Stomach (tissue), 8 donors: ENCODE measurements at regions not wholly inside any gene's neighbourhood (a gene's known extent, or its start where the extent isn't known, plus 50 kb on each side); places are given as distances from the start of the nearest gene placed in this dataset.
A peak's percentile ranks its signal among the peaks of the same experiment; 100 is the strongest.

Source experiments
- DNase-seq, 2 donors: peaks; one replicate each; pipeline versions ENCODE4 v3.0.0 to v3.0.0-alpha.2; 2013 to 2019
- H3K27ac ChIP-seq, 5 donors: fragments of 200-600 bp in 4 of 5; sonication (generic) in 4 of 5; one replicate each; pipeline ENCODE4 v1.5.1; 2013 to 2019; ENCODE audit warnings: mild to moderate bottlenecking in 1 of 5, moderate library complexity in 1 of 5
- H3K27me3 ChIP-seq, 3 donors: fragments of 200-600 bp; sonication (generic); one replicate each; pipeline ENCODE4 v1.5.1; 2017 to 2019; ENCODE audit warnings: mixed run types in 1 of 3
- H3K36me3 ChIP-seq, 4 donors: fragments of 200-600 bp; sonication (generic); 1 replicate in 3 of 4; 2 replicates in 1 of 4; pipeline ENCODE4 v1.5.1; 2016 to 2019
- H3K4me1 ChIP-seq, 4 donors: fragments of 200-600 bp; sonication (generic); one replicate each; pipeline ENCODE4 v1.5.1; 2016 to 2019
- H3K4me3 ChIP-seq, 4 donors: fragments of 200-600 bp; sonication (generic) in 3 of 4; one replicate each; pipeline ENCODE4 v1.5.1; 2016 to 2019; ENCODE audit warnings: mild to moderate bottlenecking in 1 of 4
- H3K9me3 ChIP-seq, 4 donors: fragments of 200-600 bp; sonication (generic); one replicate each; pipeline ENCODE4 v1.5.1; 2016 to 2019
- EP300 ChIP-seq: sonication (generic); formaldehyde crosslinking; IDR thresholded peaks from one replicate; pipeline ENCODE4 v1.6.1; 2017; ENCODE audit warnings: antibody characterized with exemption
- POLR2A ChIP-seq, 4 donors: fragments of 450-650 bp; IDR thresholded peaks; one replicate each; pipeline ENCODE4 v1.6.1; 2016; ENCODE audit warnings: antibody characterized with exemption in 4 of 4, control low read depth in 2 of 4, mild to moderate bottlenecking in 1 of 4, moderate library complexity in 1 of 4
- POLR2AphosphoS5 ChIP-seq, 3 donors: sonication (generic); formaldehyde crosslinking; IDR thresholded peaks; one replicate each; pipeline ENCODE4 v1.6.1; 2016; ENCODE audit warnings: antibody characterized with exemption in 3 of 3
- WGBS, 5 donors: extraction: QIAGEN DNeasy Blood & Tissue Kit in 3 of 5; methylation state at CpG; one replicate each; pipeline versions ENCODE4 v1.1.5 to v1.1.7; 2013 to 2018; 5-methylcytosine and 5-hydroxymethylcytosine counted together
- intact Hi-C: fragments of 100-400 bp; cut with DNase I; formaldehyde crosslinking; loops from one replicate; pipeline ENCODE4 v1.15.1; 2023; ENCODE audit warnings: low total_unique reads
- TF ChIP-seq, protein P1 (sequence below), 7 experiments: fragments of 450-650 bp in 4 of 7; fragments of 200-600 bp in 3 of 7; sonication (generic) in 3 of 7; IDR thresholded peaks; one replicate each; pipeline ENCODE4 v1.5.1; 2016 to 2019; ENCODE audit warnings: antibody characterized with exemption in 7 of 7, control low read depth in 2 of 7, mild to moderate bottlenecking in 1 of 7
- donor health status: healthy with polysubstance abuse.
- donor health status: Bipolar disorder and iron deficiency.
- donor health status: healthy.

- H3K27ac ChIP-seq = no peak overlapping the region
- no peaks in the 10 kb centered on the region for H3K4me1 ChIP-seq
- H3K36me3 ChIP-seq = no peaks in the 10 kb centered on the region
- intact Hi-C loops = no loop called here
- TF ChIP-seq POLR2AphosphoS5 (IDR thresholded peaks at IDR 0.05) (no peak), EP300 (no peak), POLR2A (IDR thresholded peaks at IDR 0.05) (no peak)
- TF ChIP-seq, protein P1, sequence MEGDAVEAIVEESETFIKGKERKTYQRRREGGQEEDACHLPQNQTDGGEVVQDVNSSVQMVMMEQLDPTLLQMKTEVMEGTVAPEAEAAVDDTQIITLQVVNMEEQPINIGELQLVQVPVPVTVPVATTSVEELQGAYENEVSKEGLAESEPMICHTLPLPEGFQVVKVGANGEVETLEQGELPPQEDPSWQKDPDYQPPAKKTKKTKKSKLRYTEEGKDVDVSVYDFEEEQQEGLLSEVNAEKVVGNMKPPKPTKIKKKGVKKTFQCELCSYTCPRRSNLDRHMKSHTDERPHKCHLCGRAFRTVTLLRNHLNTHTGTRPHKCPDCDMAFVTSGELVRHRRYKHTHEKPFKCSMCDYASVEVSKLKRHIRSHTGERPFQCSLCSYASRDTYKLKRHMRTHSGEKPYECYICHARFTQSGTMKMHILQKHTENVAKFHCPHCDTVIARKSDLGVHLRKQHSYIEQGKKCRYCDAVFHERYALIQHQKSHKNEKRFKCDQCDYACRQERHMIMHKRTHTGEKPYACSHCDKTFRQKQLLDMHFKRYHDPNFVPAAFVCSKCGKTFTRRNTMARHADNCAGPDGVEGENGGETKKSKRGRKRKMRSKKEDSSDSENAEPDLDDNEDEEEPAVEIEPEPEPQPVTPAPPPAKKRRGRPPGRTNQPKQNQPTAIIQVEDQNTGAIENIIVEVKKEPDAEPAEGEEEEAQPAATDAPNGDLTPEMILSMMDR (IDR thresholded peaks at IDR 0.05) = no peak
- H3K4me3 ChIP-seq = no peak overlapping the region
- H3K27me3 ChIP-seq = peaks cover 0 to 12% (median 0%) of the 10 kb centered on the region in 3 donors
- H3K9me3 ChIP-seq = peaks cover 0 to 19% (median 5%) of the 10 kb centered on the region in 4 donors
- 49 to 70% (median 65%) methylated on average over 3 of the region's 3 CpGs for WGBS, 5 donors
- no peak for DNase-seq
These were observed 343.0 kb downstream of the TCERG1L start for GRCh38 chr10:130968511-130968910.

DNA sequence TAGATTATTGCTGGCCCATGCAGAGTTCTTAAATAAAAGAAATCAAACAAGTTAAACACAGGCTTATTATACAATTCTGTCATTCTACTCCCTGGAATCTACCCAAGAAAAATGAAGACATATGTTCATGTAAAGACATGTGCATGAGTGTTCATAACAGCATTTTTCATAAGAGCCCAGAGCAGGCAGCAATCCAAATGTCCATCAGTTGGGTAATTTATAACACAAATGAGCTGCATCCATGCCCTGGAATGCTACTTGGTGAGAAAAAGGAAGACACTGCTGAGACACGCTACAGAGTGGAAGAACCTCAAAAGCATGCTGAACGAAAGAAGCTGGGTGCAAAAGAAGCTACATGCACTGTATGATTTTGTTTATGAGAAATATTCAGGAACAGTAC is 342.6 kb downstream of the TCERG1L start:
- intact Hi-C loops = no loop called here
- no peak overlapping the region for H3K4me3 ChIP-seq
- H3K36me3 ChIP-seq = no peaks in the 10 kb centered on the region
- DNase-seq = peak in 1 of 2 donors; percentile 14
- peaks cover 0 to 20% (median 5%) of the 10 kb centered on the region in 4 donors for H3K9me3 ChIP-seq
- H3K27me3 ChIP-seq = peaks cover 0 to 12% (median 0%) of the 10 kb centered on the region in 3 donors
- TF ChIP-seq POLR2AphosphoS5 (IDR thresholded peaks at IDR 0.05) (no peak), POLR2A (IDR thresholded peaks at IDR 0.05) (no peak), EP300 (no peak)
- TF ChIP-seq, protein P1 (IDR thresholded peaks at IDR 0.05) = no peak
- no peak overlapping the region for H3K27ac ChIP-seq
- no peaks in the 10 kb centered on the region for H3K4me1 ChIP-seq
- WGBS, 5 donors = 69 to 90% (median 88%) methylated on average over 2 of the region's 2 CpGs

- H3K27ac ChIP-seq = no peak overlapping the region
- TF ChIP-seq, protein P1 (IDR thresholded peaks at IDR 0.05) = no peak
- no peak for TF ChIP-seq POLR2A (IDR thresholded peaks at IDR 0.05)
- TF ChIP-seq POLR2AphosphoS5 (IDR thresholded peaks at IDR 0.05) = no peak
- TF ChIP-seq EP300 = no peak
- intact Hi-C loops = no loop called here
- no peaks in the 10 kb centered on the region for H3K4me1 ChIP-seq
- WGBS, 5 donors = 77 to 82% (median 82%) methylated on average over 15 of the region's 15 CpGs
- DNase-seq = no peak
- peaks cover 0 to 12% (median 0%) of the 10 kb centered on the region in 3 donors for H3K27me3 ChIP-seq
- H3K4me3 ChIP-seq = no peak overlapping the region
- H3K36me3 ChIP-seq = no peaks in the 10 kb centered on the region
- peaks cover 0 to 20% (median 5%) of the 10 kb centered on the region in 4 donors for H3K9me3 ChIP-seq
These were observed 341.8 kb downstream of the TCERG1L start for GRCh38 chr10:130969700-130970099.

DNA sequence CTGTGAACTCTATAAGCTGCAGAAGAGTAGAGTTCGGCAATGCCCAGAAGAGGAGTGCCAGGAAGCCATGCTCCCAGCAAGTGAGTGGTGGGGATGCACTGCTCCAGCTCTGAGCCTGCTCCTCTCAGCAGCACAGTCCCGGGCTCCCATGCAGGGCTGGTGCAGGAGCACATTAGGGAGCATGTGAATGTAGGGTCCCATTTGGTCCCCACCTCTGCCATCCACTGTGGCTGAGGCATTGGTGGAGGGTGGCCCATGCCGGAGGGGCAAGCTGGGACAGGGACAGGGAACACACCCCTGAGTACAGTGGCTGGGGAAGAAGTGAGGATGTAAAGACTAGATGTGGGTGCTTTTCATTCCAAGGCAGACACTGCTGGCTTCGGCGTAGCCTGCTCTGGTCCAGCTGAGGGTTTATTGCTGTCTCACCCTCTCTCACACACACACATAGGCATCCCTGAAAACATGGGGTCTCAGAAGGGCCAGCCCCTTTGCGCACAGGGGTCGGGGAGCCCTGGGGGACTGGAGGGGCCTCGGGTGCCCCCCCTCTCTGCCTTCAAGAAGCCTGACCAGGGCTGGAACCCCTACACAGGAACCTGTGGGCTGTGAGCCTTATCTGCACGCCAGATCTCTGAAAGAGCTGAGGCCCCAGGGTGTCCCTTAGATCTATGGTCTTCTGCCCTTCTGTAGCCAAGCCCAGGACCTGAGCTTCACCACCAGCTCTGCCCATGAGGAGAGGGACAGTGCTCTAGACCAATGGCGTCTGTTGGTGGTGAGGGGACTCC is 341.0 kb downstream of the TCERG1L start:
- no peak overlapping the region for H3K27ac ChIP-seq
- TF ChIP-seq POLR2A (IDR thresholded peaks at IDR 0.05) = no peak
- TF ChIP-seq, protein P1 (IDR thresholded peaks at IDR 0.05) = no peak
- TF ChIP-seq POLR2AphosphoS5 (IDR thresholded peaks at IDR 0.05) = no peak
- H3K36me3 ChIP-seq = no peaks in the 10 kb centered on the region
- intact Hi-C loops = no loop called here
- H3K27me3 ChIP-seq = peaks cover 0 to 12% (median 0%) of the 10 kb centered on the region in 3 donors
- peaks cover 0 to 25% (median 5%) of the 10 kb centered on the region in 4 donors for H3K9me3 ChIP-seq
- no peak for DNase-seq
- no peak overlapping the region for H3K4me3 ChIP-seq
- no peaks in the 10 kb centered on the region for H3K4me1 ChIP-seq
- 74 to 84% (median 82%) methylated on average over 6 to 10 of the region's 10 CpGs for WGBS, 5 donors
